Sciatic nerve (tissue), 2 donors: ENCODE measurements at regions not wholly inside any gene's neighbourhood (a gene's known extent, or its start where the extent isn't known, plus 50 kb on each side); places are given as distances from the start of the nearest gene placed in this dataset.
"Not testable (repeated sequence)": the region's sequence is repeated elsewhere in the genome, so short reads cannot be mapped to it uniquely, and the experiment has no call there.

Experiments used
- ATAC-seq: fragments of 200-7000 bp; cut with Tn5 transposase; one replicate; pipeline ENCODE4 v1.9.1; 2020; ENCODE audit warnings: mild to moderate bottlenecking, moderate library complexity
- DNase-seq: peaks from one replicate; pipeline ENCODE4 v3.0.0-alpha.2; 2020; ENCODE audit warnings: low spot score
- intact Hi-C: fragments of 100-400 bp; cut with DNase I; formaldehyde crosslinking; loops from one replicate; pipeline ENCODE4 v1.14.2; 2022
- donor health status: DM: no; HTN: no; CAD: no.
- donor health status: DM: no; HTN: no; CAD: no.

- DNase-seq (no peak), ATAC-seq (no peak)
- intact Hi-C loops = no loop called here
Measured at GRCh38 chr2:67091681-67092080, 305.5 kb upstream of the ETAA1 start.

GRCh38 chr2:67095121-67095520, 302.0 kb upstream of the ETAA1 start:
- intact Hi-C loops = no loop called here
- DNase-seq (no peak), ATAC-seq (no peak)

GRCh38 chr2:67096886-67097285, 300.2 kb upstream of the ETAA1 start:
- intact Hi-C loops = no loop called here
- DNase-seq = no peak
- no peak for ATAC-seq

GRCh38 chr2:67103157-67103556, 294.0 kb upstream of the ETAA1 start:
- no peak for ATAC-seq
- intact Hi-C loops = no loop called here
- DNase-seq = no peak

GRCh38 chr2:67108231-67108630, 288.9 kb upstream of the ETAA1 start:
- no peak for DNase-seq
- ATAC-seq = no peak
- intact Hi-C loops = no loop called here

GRCh38 chr2:67124531-67124930, 272.6 kb upstream of the ETAA1 start:
- intact Hi-C loops = no loop called here
- DNase-seq (no peak), ATAC-seq (no peak)

- no peak for DNase-seq
Measured at GRCh38 chr2:67130531-67131256, 266.4 kb upstream of the ETAA1 start.

GRCh38 chr2:67131257-67131609, 265.9 kb upstream of the ETAA1 start:
- DNase-seq (no peak), ATAC-seq (no peak)
- intact Hi-C loops = no loop called here

More at GRCh38 chr2:67130531-67131256, 266.4 kb upstream of the ETAA1 start:
- intact Hi-C loops = no loop called here
- ATAC-seq = no peak

GRCh38 chr2:67132441-67132940, 264.6 kb upstream of the ETAA1 start:
- ATAC-seq = not testable (repeated sequence)

GRCh38 chr2:67135208-67135607, 261.9 kb upstream of the ETAA1 start:
- DNase-seq (no peak), ATAC-seq (no peak)
- intact Hi-C loops = no loop called here

More at GRCh38 chr2:67132441-67132940, 264.6 kb upstream of the ETAA1 start:
- intact Hi-C loops, DNase-seq: not testable (repeated sequence)

GRCh38 chr2:67137699-67138098, 259.4 kb upstream of the ETAA1 start:
- DNase-seq (no peak), ATAC-seq (no peak)
- intact Hi-C loops = no loop called here

GRCh38 chr2:67142071-67142470, 255.1 kb upstream of the ETAA1 start:
- intact Hi-C loops = no loop called here
- DNase-seq (no peak), ATAC-seq (no peak)

- DNase-seq (no peak), ATAC-seq (no peak)
- intact Hi-C loops = no loop called here
Measured at GRCh38 chr2:67142741-67143140, 254.4 kb upstream of the ETAA1 start.

GRCh38 chr2:67145851-67146250, 251.3 kb upstream of the ETAA1 start:
- ATAC-seq (no peak), DNase-seq (no peak)
- intact Hi-C loops = no loop called here

- intact Hi-C loops = no loop called here
- no peak for DNase-seq
- no peak for ATAC-seq
Measured at GRCh38 chr2:67156796-67157195, 240.3 kb upstream of the ETAA1 start.

GRCh38 chr2:67158718-67159117, 238.4 kb upstream of the ETAA1 start:
- DNase-seq = no peak
- intact Hi-C loops = no loop called here
- no peak for ATAC-seq

- intact Hi-C loops = no loop called here
- ATAC-seq (no peak), DNase-seq (no peak)
Measured at GRCh38 chr2:67159929-67160328, 237.2 kb upstream of the ETAA1 start.

- DNase-seq = no peak
- no peak for ATAC-seq
- intact Hi-C loops = no loop called here
Measured at GRCh38 chr2:67164771-67165522, 232.2 kb upstream of the ETAA1 start.

- no peak for DNase-seq
- ATAC-seq = no peak
Measured at GRCh38 chr2:67165523-67165990, 231.6 kb upstream of the ETAA1 start.

GRCh38 chr2:67166511-67166910, 230.6 kb upstream of the ETAA1 start:
- ATAC-seq, DNase-seq, intact Hi-C loops: not testable (repeated sequence)

More at GRCh38 chr2:67165523-67165990, 231.6 kb upstream of the ETAA1 start:
- intact Hi-C loops = no loop called here
